HepG2 (cell line): ENCODE measurements at regions not wholly inside any gene's neighbourhood (a gene's known extent, or its start where the extent isn't known, plus 50 kb on each side); places are given as distances from the start of the nearest gene placed in this dataset.

Experiments
- CTCF ChIP-seq: sonication (generic); formaldehyde crosslinking; IDR thresholded peaks from 2 replicates; pipeline ENCODE4 v1.5.0; 2020; ENCODE audit warnings: mild to moderate bottlenecking, missing genetic modification reagents, moderate library complexity
- GTF3A ChIP-seq: sonication (generic); formaldehyde crosslinking; conservative IDR thresholded peaks from 2 replicates; pipeline ENCODE4 v1.4.0; 2020; ENCODE audit warnings: mild to moderate bottlenecking, missing genetic modification reagents
- MYNN ChIP-seq: sonication (generic); formaldehyde crosslinking; IDR thresholded peaks from 2 replicates; pipeline ENCODE4 v1.4.0; 2020; ENCODE audit warnings: mild to moderate bottlenecking, low read depth, missing genetic modification reagents
- SP5 ChIP-seq: IDR thresholded peaks from 2 replicates; pipeline ENCODE4 v1.6.1; 2016; ENCODE audit warnings: low read depth, borderline replicate concordance
- ZNF260 ChIP-seq: sonication (generic); formaldehyde crosslinking; IDR thresholded peaks from 2 replicates; pipeline ENCODE4 v1.4.0; 2020; ENCODE audit warnings: missing genetic modification reagents, low read depth, mild to moderate bottlenecking, borderline replicate concordance
- ZSCAN29 ChIP-seq: sonication (generic); formaldehyde crosslinking; conservative IDR thresholded peaks from 2 replicates; pipeline ENCODE4 v1.4.0; 2020; ENCODE audit warnings: mild to moderate bottlenecking, missing genetic modification reagents
- TF ChIP-seq, protein P1 (sequence below): sonication (generic); formaldehyde crosslinking; IDR thresholded peaks from 2 replicates; pipeline ENCODE4 v1.8.0; 2022; ENCODE audit warnings: mild to moderate bottlenecking, missing genetic modification reagents; ENCODE audit not compliant: insufficient replicate concordance

DNA sequence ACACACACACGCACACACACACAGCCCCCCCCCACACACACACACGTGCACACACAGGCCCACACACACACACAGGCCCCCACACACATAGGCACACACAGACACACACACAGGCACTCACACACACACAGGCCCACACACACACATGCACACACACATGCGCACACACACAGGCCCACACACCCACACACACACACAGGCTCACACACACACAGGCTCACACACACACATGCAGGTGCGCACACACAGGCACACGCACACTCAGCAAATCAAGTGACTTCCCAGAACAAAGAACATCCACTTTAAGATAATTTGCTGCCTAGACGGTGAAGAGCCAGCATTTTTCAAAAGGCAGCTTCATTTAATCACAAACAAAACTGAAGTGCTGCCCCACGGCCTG, 78.5 kb upstream of the FBRSL1 start:
- TF ChIP-seq ZSCAN29, result no peak
- no peak for TF ChIP-seq GTF3A (CRISPR knock-in tag)
- TF ChIP-seq MYNN, result no peak
- TF ChIP-seq CTCF (CRISPR knock-in tag), result no peak
- no peak for TF ChIP-seq ZNF260
- TF ChIP-seq SP5 (CRISPR knock-in tag), result no peak
- TF ChIP-seq, protein P1, sequence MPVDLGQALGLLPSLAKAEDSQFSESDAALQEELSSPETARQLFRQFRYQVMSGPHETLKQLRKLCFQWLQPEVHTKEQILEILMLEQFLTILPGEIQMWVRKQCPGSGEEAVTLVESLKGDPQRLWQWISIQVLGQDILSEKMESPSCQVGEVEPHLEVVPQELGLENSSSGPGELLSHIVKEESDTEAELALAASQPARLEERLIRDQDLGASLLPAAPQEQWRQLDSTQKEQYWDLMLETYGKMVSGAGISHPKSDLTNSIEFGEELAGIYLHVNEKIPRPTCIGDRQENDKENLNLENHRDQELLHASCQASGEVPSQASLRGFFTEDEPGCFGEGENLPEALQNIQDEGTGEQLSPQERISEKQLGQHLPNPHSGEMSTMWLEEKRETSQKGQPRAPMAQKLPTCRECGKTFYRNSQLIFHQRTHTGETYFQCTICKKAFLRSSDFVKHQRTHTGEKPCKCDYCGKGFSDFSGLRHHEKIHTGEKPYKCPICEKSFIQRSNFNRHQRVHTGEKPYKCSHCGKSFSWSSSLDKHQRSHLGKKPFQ (CRISPR knock-in tag), result no peak
